Endothelial cell of umbilical vein (primary cell): ENCODE measurements at regions not wholly inside any gene's neighbourhood (a gene's known extent, or its start where the extent isn't known, plus 50 kb on each side); places are given as distances from the start of the nearest gene placed in this dataset.

ENCODE experiments used
- BruUV-seq: library from RNA; stranded (reverse); fragments of 400-500 nt; replicated peaks from 2 replicates; lab custom pipeline; 2021; lab: Mats Ljungman, UMichigan
- CTCF ChIA-PET: fragments of 300-600, 350-600 bp; sonication (Branson Sonifier 250); formaldehyde crosslinking; loops from one replicate; lab custom pipeline; 2021; ENCODE audit warnings: antibody characterized with exemption, inconsistent platforms; lab: Charles Lee
- POLR2A ChIA-PET: fragments of 300-600, 350-600 bp; sonication (Branson Sonifier 250); formaldehyde crosslinking; loops from one replicate; lab custom pipeline; 2021; ENCODE audit warnings: antibody characterized with exemption, inconsistent platforms; lab: Charles Lee
- DNase-seq: peaks from one replicate; pipeline ENCODE4 v3.0.0-alpha.2; 2011; ENCODE audit warnings: low read depth, low spot score
- FAIRE-seq: peaks from 2 replicates; lab custom pipeline; 2011; peaks lifted over from hg19 to GRCh38; lab: Jason Lieb, UNC
- H2AFZ ChIP-seq: 2 replicates; pipeline ENCODE4 v1.6.0; 2012; ENCODE audit warnings: low read depth, low read length, control low read depth, inconsistent platforms
- H3K27ac ChIP-seq: 2 replicates; pipeline ENCODE4 v1.5.1; 2011; ENCODE audit warnings: low read depth, mild to moderate bottlenecking, control low read depth, low read length, moderate library complexity; ENCODE audit not compliant: insufficient read depth
- H3K27me3 ChIP-seq, 2 experiments: 2 replicates each; pipeline versions ENCODE4 v1.6.0 to v1.6.1; 2011; ENCODE audit warnings: low read length in 2 of 2, mixed read lengths in 1 of 2; ENCODE audit not compliant: control insufficient read depth in 2 of 2, insufficient read depth in 2 of 2
- H3K36me3 ChIP-seq, 2 experiments: 2 replicates in 1 of 2; 3 replicates in 1 of 2; pipeline ENCODE4 v1.5.1; 2011; ENCODE audit warnings: low read length in 2 of 2, mild to moderate bottlenecking in 1 of 2, moderate library complexity in 1 of 2; ENCODE audit not compliant: control insufficient read depth in 2 of 2, insufficient read depth in 2 of 2; ENCODE audit errors: extremely low read depth in 1 of 2
- H3K4me1 ChIP-seq: 3 replicates; pipeline ENCODE4 v1.5.1; 2011; ENCODE audit warnings: mild to moderate bottlenecking, low read length; ENCODE audit not compliant: control insufficient read depth, insufficient read depth; ENCODE audit errors: extremely low read depth
- H3K4me2 ChIP-seq: 2 replicates; pipeline ENCODE4 v1.6.1; 2011; ENCODE audit warnings: low read length, control low read depth, mixed read lengths; ENCODE audit not compliant: insufficient read depth
- H3K4me3 ChIP-seq, 3 experiments: fragments of 200-600 bp in 1 of 3; sonication (generic), shearing (Covaris generic) in 1 of 3; replicated peaks in 1 of 3; 2 replicates each; pipeline ENCODE4 v1.5.1; 2011 to 2016; ENCODE audit warnings: control low read depth in 3 of 3, low read length in 3 of 3, mild to moderate bottlenecking in 2 of 3, inconsistent platforms in 1 of 3, low read depth in 1 of 3, moderate library complexity in 1 of 3; ENCODE audit not compliant: insufficient read depth in 1 of 3
- H3K79me2 ChIP-seq: 2 replicates; pipeline ENCODE4 v1.6.0; 2012; ENCODE audit warnings: low read length, inconsistent platforms; ENCODE audit not compliant: control insufficient read depth, insufficient read depth
- H3K9ac ChIP-seq: replicated peaks from 2 replicates; pipeline ENCODE3; 2011; ENCODE audit warnings: low read length, control low read depth; ENCODE audit not compliant: insufficient read depth; ENCODE audit errors: extremely low read depth
- H3K9me1 ChIP-seq: replicated peaks from 3 replicates; pipeline ENCODE4 v1.6.0; 2011; ENCODE audit warnings: mild to moderate bottlenecking, low read length; ENCODE audit not compliant: control insufficient read depth, insufficient read depth; ENCODE audit errors: extremely low read depth
- H3K9me3 ChIP-seq: replicated peaks from 2 replicates; pipeline ENCODE4 v1.5.1; 2012; ENCODE audit warnings: low read length, inconsistent platforms; ENCODE audit not compliant: control insufficient read depth, insufficient read depth
- H4K20me1 ChIP-seq: replicated peaks from 2 replicates; pipeline ENCODE3; 2011; ENCODE audit warnings: mild to moderate bottlenecking, low read length; ENCODE audit not compliant: control insufficient read depth, insufficient read depth; ENCODE audit errors: extremely low read depth
- EZH2 ChIP-seq: IDR thresholded peaks from 2 replicates; pipeline ENCODE4 v1.6.1; 2012; ENCODE audit warnings: borderline replicate concordance, low read depth, mild to moderate bottlenecking, moderate library complexity, low read length, inconsistent platforms; ENCODE audit not compliant: severe bottlenecking
- FOS ChIP-seq: IDR thresholded peaks from 2 replicates; pipeline ENCODE4 v1.6.1; 2011; ENCODE audit warnings: mild to moderate bottlenecking, low read length, moderate library complexity, borderline replicate concordance; ENCODE audit not compliant: insufficient read depth
- GATA2 ChIP-seq: IDR thresholded peaks from 2 replicates; pipeline ENCODE4 v1.7.0; 2011; ENCODE audit warnings: low read depth, mild to moderate bottlenecking, moderate library complexity, mixed read lengths, low read length; ENCODE audit not compliant: insufficient read length, insufficient read depth
- JUN ChIP-seq: IDR thresholded peaks from 2 replicates; pipeline ENCODE4 v1.6.1; 2011; ENCODE audit warnings: borderline replicate concordance, low read depth; ENCODE audit not compliant: insufficient read length, insufficient read depth
- MYC ChIP-seq: IDR thresholded peaks from one replicate; pipeline ENCODE4 v1.6.1; 2011; ENCODE audit warnings: mild to moderate bottlenecking, low read depth, low read length
- POLR2A ChIP-seq: IDR thresholded peaks from 2 replicates; pipeline ENCODE4 v1.6.1; 2012; ENCODE audit warnings: low read depth, mild to moderate bottlenecking, control low read depth, low read length
- POLR2AphosphoS5 ChIP-seq: IDR thresholded peaks from 2 replicates; pipeline ENCODE4 v1.6.1; 2012; ENCODE audit warnings: low read depth, mild to moderate bottlenecking, control low read depth, low read length, moderate library complexity; ENCODE audit not compliant: insufficient read depth
- dilution Hi-C: fragments of 300-500 bp; cut with MboI; formaldehyde crosslinking; loops from one replicate; pipeline ENCODE4 v1.15.0; 2019; ENCODE audit warnings: low sequenced_read_pairs; ENCODE audit not compliant: extremely low pct_ligation_motif_present
- intact Hi-C: fragments of 100-400 bp; cut with micrococcal nuclease; formaldehyde crosslinking; loops from one replicate; pipeline ENCODE4 v1.10.0; 2022
- TF ChIP-seq, protein P1 (sequence below), 2 donors: IDR thresholded peaks; 1 replicate in 1 of 2; 2 replicates in 1 of 2; pipeline ENCODE4 v1.5.1; 2011; ENCODE audit warnings: low read length in 2 of 2, mild to moderate bottlenecking in 2 of 2, moderate library complexity in 2 of 2, control low read depth in 1 of 2, inconsistent platforms in 1 of 2, low read depth in 1 of 2; ENCODE audit not compliant: insufficient read depth in 1 of 2; ENCODE audit errors: extremely low read depth in 1 of 2
- TF ChIP-seq, protein P2 (sequence below): IDR thresholded peaks from 2 replicates; pipeline ENCODE4 v1.6.1; 2011; ENCODE audit not compliant: insufficient read depth, insufficient read length

DNA sequence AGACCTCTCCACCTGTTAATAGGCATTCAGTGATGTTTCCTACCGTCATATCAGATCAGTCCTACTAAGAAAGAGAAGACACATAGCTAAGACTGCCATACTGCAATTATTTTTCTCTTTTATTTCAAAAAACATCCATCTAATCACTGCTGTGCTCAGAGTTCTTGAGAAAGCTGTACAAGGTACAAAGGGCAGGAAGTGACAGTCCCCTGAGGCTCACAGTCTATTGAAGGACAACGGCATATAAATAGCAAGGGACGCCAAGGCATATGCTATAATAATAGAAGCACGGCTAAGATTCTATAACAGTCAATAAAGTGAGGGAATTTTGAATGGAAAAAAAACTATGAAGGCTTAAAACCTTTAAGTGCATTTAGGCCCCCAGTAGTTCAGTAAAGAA, 415.3 kb upstream of the NRP1 start:
- Histone ChIP-seq H4K20me1 (no peaks in the 10 kb centered on the region), H3K27ac (no peak overlapping the region), H3K36me3 (no peaks in the 10 kb centered on the region), H3K4me1 (no peaks in the 10 kb centered on the region), H3K4me2 (no peak overlapping the region), H3K9ac (no peak overlapping the region), H3K27me3 (peaks cover 14 to 30% of the 10 kb centered on the region in 2 experiments), H3K9me1 (no peaks in the 10 kb centered on the region), H2AFZ (no peak overlapping the region), H3K4me3 (no peak overlapping the region), H3K9me3 (no peaks in the 10 kb centered on the region), H3K79me2 (no peaks in the 10 kb centered on the region)
- ChIA-PET CTCF (interaction anchor here (0.9 kb wide), 1 partner anchor 16 kb away, joined by 3 read pairs; no protein-coding TSS in a partner anchor), POLR2A (no interaction called here)
- FAIRE-seq (no peak), DNase-seq (no peak)
- TF ChIP-seq, protein P1, sequence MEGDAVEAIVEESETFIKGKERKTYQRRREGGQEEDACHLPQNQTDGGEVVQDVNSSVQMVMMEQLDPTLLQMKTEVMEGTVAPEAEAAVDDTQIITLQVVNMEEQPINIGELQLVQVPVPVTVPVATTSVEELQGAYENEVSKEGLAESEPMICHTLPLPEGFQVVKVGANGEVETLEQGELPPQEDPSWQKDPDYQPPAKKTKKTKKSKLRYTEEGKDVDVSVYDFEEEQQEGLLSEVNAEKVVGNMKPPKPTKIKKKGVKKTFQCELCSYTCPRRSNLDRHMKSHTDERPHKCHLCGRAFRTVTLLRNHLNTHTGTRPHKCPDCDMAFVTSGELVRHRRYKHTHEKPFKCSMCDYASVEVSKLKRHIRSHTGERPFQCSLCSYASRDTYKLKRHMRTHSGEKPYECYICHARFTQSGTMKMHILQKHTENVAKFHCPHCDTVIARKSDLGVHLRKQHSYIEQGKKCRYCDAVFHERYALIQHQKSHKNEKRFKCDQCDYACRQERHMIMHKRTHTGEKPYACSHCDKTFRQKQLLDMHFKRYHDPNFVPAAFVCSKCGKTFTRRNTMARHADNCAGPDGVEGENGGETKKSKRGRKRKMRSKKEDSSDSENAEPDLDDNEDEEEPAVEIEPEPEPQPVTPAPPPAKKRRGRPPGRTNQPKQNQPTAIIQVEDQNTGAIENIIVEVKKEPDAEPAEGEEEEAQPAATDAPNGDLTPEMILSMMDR (IDR thresholded peaks at IDR 0.05; ENCODE audit: extremely low read depth in 1 of 2, insufficient read depth in 1 of 2, low read depth in 1 of 2, low read length in 2 of 2): no peak
- TF ChIP-seq POLR2A (no peak), JUN (no peak), MYC (no peak), GATA2 (no peak), POLR2AphosphoS5 (no peak), EZH2 (no peak), FOS (no peak)
- TF ChIP-seq, protein P2, sequence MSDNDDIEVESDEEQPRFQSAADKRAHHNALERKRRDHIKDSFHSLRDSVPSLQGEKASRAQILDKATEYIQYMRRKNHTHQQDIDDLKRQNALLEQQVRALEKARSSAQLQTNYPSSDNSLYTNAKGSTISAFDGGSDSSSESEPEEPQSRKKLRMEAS: no peak
- intact Hi-C loops: no loop called here
- dilution Hi-C loops: no loop called here
- BruUV-seq: no TSS peak
